ENCODE measurements at regions not wholly inside any gene's neighbourhood (a gene's known extent, or its start where the extent isn't known, plus 50 kb on each side); places are given as distances from the start of the nearest gene placed in this dataset.

DNA sequence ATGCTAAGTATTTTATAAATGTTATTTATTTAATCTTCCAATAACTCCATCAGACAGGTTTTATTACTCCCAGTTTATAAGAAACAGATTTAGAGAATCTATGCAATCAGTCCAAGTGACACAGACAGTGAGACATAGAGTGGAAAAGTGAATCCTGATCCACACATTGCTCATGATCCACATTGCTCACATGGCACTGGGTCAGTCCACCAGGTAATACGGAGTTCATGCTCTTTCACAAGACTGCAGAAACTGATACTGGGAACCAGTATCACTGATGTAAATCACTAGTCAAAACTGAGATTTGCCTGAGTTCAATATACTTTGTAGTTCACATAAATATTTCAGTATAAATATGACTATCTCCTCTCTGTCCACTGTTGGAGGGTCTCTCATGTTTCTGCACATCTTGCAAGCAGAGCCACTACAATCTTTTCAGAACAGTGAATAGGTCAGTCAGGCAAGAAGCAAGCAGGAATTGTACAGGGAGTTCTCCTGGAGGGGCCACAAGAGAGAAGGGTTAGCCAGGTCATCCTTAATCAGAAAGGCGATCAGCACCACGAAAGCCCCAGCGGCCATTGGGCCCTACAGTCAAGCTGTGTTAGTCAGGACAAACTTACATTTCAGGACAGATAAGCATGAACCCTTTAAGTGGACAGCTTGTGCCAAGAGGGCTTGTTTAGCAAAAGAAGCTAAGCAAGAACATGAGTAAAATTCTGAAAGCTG lies 275.4 kb upstream of the NR5A2 start:
- ATAC-seq (ENCODE audit: low FRiP score in 2 of 2) (no peak), DNase-seq (no peak)
- TF ChIP-seq, protein P1, sequence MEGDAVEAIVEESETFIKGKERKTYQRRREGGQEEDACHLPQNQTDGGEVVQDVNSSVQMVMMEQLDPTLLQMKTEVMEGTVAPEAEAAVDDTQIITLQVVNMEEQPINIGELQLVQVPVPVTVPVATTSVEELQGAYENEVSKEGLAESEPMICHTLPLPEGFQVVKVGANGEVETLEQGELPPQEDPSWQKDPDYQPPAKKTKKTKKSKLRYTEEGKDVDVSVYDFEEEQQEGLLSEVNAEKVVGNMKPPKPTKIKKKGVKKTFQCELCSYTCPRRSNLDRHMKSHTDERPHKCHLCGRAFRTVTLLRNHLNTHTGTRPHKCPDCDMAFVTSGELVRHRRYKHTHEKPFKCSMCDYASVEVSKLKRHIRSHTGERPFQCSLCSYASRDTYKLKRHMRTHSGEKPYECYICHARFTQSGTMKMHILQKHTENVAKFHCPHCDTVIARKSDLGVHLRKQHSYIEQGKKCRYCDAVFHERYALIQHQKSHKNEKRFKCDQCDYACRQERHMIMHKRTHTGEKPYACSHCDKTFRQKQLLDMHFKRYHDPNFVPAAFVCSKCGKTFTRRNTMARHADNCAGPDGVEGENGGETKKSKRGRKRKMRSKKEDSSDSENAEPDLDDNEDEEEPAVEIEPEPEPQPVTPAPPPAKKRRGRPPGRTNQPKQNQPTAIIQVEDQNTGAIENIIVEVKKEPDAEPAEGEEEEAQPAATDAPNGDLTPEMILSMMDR (IDR thresholded peaks at IDR 0.05) = no peak
- TF ChIP-seq EP300 (IDR thresholded peaks at IDR 0.05) = no peak
- no peak for TF ChIP-seq POLR2AphosphoS5 (IDR thresholded peaks at IDR 0.05)
- TF ChIP-seq POLR2A (IDR thresholded peaks at IDR 0.05) = no peak
- H3K27me3 ChIP-seq = no peaks in the 10 kb centered on the region
- no peak overlapping the region for H3K4me3 ChIP-seq
- no peaks in the 10 kb centered on the region for H3K36me3 ChIP-seq
- H3K9me3 ChIP-seq = no peaks in the 10 kb centered on the region
- WGBS, 2 donors = 81 to 85% methylated on average over 4 of the region's 4 CpGs
- no peak overlapping the region for H3K27ac ChIP-seq
- H3K4me1 ChIP-seq = no peaks in the 10 kb centered on the region

DNA sequence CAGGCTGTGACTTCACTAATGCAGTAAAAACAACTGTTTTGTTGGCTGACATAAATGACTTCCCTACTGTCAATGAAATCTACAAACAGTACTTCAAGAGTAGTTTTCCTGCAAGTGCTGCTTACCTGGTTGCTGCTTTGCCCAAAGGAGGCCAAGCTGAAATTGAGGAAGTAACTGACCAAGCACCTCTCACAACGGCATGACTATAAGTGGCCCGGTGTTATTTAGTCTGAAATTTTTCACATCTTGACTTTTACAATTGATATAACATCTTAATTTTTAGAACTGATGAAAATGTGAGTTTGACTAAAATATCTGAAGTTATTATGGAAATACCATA lies 274.9 kb upstream of the NR5A2 start:
- Histone ChIP-seq H3K9me3 (no peaks in the 10 kb centered on the region), H3K4me3 (no peak overlapping the region), H3K4me1 (no peaks in the 10 kb centered on the region), H3K27me3 (no peaks in the 10 kb centered on the region), H3K27ac (no peak overlapping the region), H3K36me3 (no peaks in the 10 kb centered on the region)
- no peak for DNase-seq
- TF ChIP-seq POLR2A (IDR thresholded peaks at IDR 0.05) (no peak), EP300 (IDR thresholded peaks at IDR 0.05) (no peak), POLR2AphosphoS5 (IDR thresholded peaks at IDR 0.05) (no peak)
- TF ChIP-seq, protein P1 (IDR thresholded peaks at IDR 0.05) = no peak
- ATAC-seq (ENCODE audit: low FRiP score in 2 of 2) = no peak
- 44 to 53% methylated on average over 2 of the region's 2 CpGs for WGBS, 2 donors

- WGBS, 2 donors = 58 to 88% methylated on average over 2 of the region's 2 CpGs
- ATAC-seq (ENCODE audit: low FRiP score in 2 of 2) = no peak
- Histone ChIP-seq H3K27ac (no peak overlapping the region), H3K4me1 (no peaks in the 10 kb centered on the region), H3K36me3 (no peaks in the 10 kb centered on the region), H3K9me3 (no peaks in the 10 kb centered on the region), H3K27me3 (no peaks in the 10 kb centered on the region), H3K4me3 (no peak overlapping the region)
- DNase-seq = no peak
- TF ChIP-seq POLR2A (IDR thresholded peaks at IDR 0.05) (no peak), POLR2AphosphoS5 (IDR thresholded peaks at IDR 0.05) (no peak), EP300 (IDR thresholded peaks at IDR 0.05) (no peak)
- TF ChIP-seq, protein P1 (IDR thresholded peaks at IDR 0.05) = no peak
Observed at GRCh38 chr1:199753513-199753912, 274.0 kb upstream of the NR5A2 start.

DNA sequence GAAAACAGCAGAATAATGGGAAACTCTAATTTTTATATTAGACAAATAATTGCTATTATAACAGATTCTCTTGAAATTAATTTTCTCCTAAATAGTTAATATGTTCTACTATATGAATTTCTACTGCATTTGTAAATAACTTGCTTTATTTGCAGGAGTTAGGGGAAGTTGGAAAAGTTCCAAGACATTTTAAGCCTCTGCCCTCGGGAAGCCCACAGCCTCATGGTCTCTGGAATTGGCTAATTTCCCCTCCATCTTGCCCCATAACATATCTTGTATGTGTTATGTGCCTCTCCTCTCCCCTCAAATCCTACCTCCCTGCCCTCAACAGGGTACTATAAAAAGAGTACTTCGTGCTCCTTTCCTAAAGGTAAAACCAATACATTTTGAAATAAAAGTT lies 271.4 kb upstream of the NR5A2 start:
- DNase-seq (no peak), ATAC-seq (ENCODE audit: low FRiP score in 2 of 2) (no peak)
- H3K4me1 ChIP-seq = no peaks in the 10 kb centered on the region
- 23 to 45% methylated on average over 2 of the region's 2 CpGs for WGBS, 2 donors
- no peak overlapping the region for H3K27ac ChIP-seq
- TF ChIP-seq POLR2A (IDR thresholded peaks at IDR 0.05) (no peak), POLR2AphosphoS5 (IDR thresholded peaks at IDR 0.05) (no peak), EP300 (IDR thresholded peaks at IDR 0.05) (no peak)
- TF ChIP-seq, protein P1 (IDR thresholded peaks at IDR 0.05) = no peak
- H3K4me3 ChIP-seq = no peak overlapping the region
- no peaks in the 10 kb centered on the region for H3K9me3 ChIP-seq
- H3K36me3 ChIP-seq = no peaks in the 10 kb centered on the region
- no peaks in the 10 kb centered on the region for H3K27me3 ChIP-seq

DNA sequence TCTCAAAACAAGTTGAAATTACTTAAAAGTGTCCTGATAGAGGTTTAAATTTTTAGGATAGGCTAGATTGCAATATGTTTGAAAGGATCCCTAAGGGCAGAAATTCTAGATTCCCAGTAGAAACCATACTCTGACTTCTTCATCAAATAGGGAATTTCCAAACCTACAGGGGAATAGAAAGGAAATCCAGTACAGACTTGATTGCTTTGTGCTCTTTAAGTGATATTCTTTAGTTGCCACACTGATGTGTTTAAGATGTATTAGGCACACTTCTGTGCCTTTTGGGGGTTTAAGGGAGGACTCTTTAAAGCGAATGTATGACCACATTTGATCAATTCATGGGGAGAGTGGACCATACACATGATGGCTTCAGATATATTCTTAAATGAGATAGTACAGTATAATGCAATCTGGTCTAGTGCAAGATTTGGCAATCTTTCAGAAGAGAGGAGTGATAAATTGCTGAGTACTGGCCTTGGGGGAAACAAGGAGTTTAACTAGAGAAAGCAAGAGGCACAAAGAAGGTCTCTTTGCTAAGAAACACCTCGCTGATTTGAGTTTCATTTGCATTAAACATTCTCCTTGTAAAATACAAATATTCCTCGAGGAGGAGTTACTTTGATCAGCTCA lies 268.8 kb upstream of the NR5A2 start:
- TF ChIP-seq POLR2A (IDR thresholded peaks at IDR 0.05) (no peak), POLR2AphosphoS5 (IDR thresholded peaks at IDR 0.05) (no peak), EP300 (IDR thresholded peaks at IDR 0.05) (no peak)
- TF ChIP-seq, protein P1 (IDR thresholded peaks at IDR 0.05) = no peak
- Histone ChIP-seq H3K27me3 (no peaks in the 10 kb centered on the region), H3K36me3 (no peaks in the 10 kb centered on the region), H3K4me3 (no peak overlapping the region), H3K9me3 (no peaks in the 10 kb centered on the region), H3K27ac (no peak overlapping the region), H3K4me1 (no peaks in the 10 kb centered on the region)
- DNase-seq = no peak
- WGBS, 2 donors = 71 to 80% methylated on average over 3 of the region's 3 CpGs
- no peak for ATAC-seq (ENCODE audit: low FRiP score in 2 of 2)

All from upper lobe of left lung (tissue), 6 donors.